ENCODE measurements at regions not wholly inside any gene's neighbourhood (a gene's known extent, or its start where the extent isn't known, plus 50 kb on each side); places are given as distances from the start of the nearest gene placed in this dataset.

- Histone ChIP-seq H3K36me3 (ENCODE audit: low read depth) (no peaks in the 10 kb centered on the region), H3K9me2 (ENCODE audit: insufficient read depth) (no peaks in the 10 kb centered on the region), H3K27ac (no peak overlapping the region), H3K4me3 (no peak overlapping the region), H3K4me2 (no peak overlapping the region), H3F3A (ENCODE audit: insufficient read depth, low read depth) (no peaks in the 10 kb centered on the region), H3K27me3 (ENCODE audit: insufficient read depth, low read depth) (no peaks in the 10 kb centered on the region), H3K4me1 (replicated peaks; ENCODE audit: insufficient read depth) (no peaks in the 10 kb centered on the region), H3K9me3 (ENCODE audit: insufficient read depth, low read depth) (no peaks in the 10 kb centered on the region), H2AFZ (no peak overlapping the region), H4K20me1 (ENCODE audit: insufficient read depth) (no peaks in the 10 kb centered on the region), H3K79me2 (ENCODE audit: low read depth) (no peaks in the 10 kb centered on the region)
- ChIA-PET CTCF (interaction anchor here (0.6 kb wide), 1 partner anchor 979 kb away, joined by 3 read pairs; no protein-coding TSS in a partner anchor), POLR2A (ENCODE audit: unreplicated experiment) (interaction anchor here (0.5 kb wide), 1 partner anchor 13 kb away, joined by 14 read pairs; no protein-coding TSS in a partner anchor)
- TF ChIP-seq CTCF (conservative IDR thresholded peaks at IDR 0.05) (no peak), EZH2 (IDR thresholded peaks at IDR 0.05; ENCODE audit: low read depth) (no peak)
- BruUV-seq (replicated peaks): no TSS peak
- no peak for DNase-seq
- intact Hi-C loops (cut with micrococcal nuclease; ENCODE audit: unreplicated experiment): no loop called here
Measured at GRCh38 chr11:97974798-97975498, 1045.8 kb upstream of the CNTN5 start.

- POLR2A ChIA-PET (ENCODE audit: unreplicated experiment): no interaction called here
- Histone ChIP-seq H3K4me1 (replicated peaks; ENCODE audit: insufficient read depth) (no peaks in the 10 kb centered on the region), H3K27me3 (ENCODE audit: insufficient read depth, low read depth) (no peaks in the 10 kb centered on the region), H3K9me3 (ENCODE audit: insufficient read depth, low read depth) (no peaks in the 10 kb centered on the region), H3K36me3 (ENCODE audit: low read depth) (no peaks in the 10 kb centered on the region), H2AFZ (no peak overlapping the region), H3F3A (ENCODE audit: insufficient read depth, low read depth) (no peaks in the 10 kb centered on the region), H3K4me2 (no peak overlapping the region), H3K27ac (no peak overlapping the region), H3K4me3 (no peak overlapping the region), H3K79me2 (ENCODE audit: low read depth) (no peaks in the 10 kb centered on the region), H3K9me2 (ENCODE audit: insufficient read depth) (no peaks in the 10 kb centered on the region), H4K20me1 (ENCODE audit: insufficient read depth) (no peaks in the 10 kb centered on the region)
- no peak for DNase-seq
- BruUV-seq (replicated peaks): no TSS peak
- CTCF ChIA-PET: no interaction called here
- intact Hi-C loops (cut with micrococcal nuclease; ENCODE audit: unreplicated experiment): no loop called here
- TF ChIP-seq CTCF (conservative IDR thresholded peaks at IDR 0.05) (no peak), EZH2 (IDR thresholded peaks at IDR 0.05; ENCODE audit: low read depth) (no peak)
Measured at GRCh38 chr11:97977726-97978125, 1043.0 kb upstream of the CNTN5 start.

GRCh38 chr11:97979741-97980140 lies 1041.0 kb upstream of the CNTN5 start:
- H4K20me1 ChIP-seq (ENCODE audit: insufficient read depth): no peaks in the 10 kb centered on the region
- DNase-seq: no peak
- POLR2A ChIA-PET (ENCODE audit: unreplicated experiment): no interaction called here
- TF ChIP-seq CTCF (conservative IDR thresholded peaks at IDR 0.05) (no peak), EZH2 (IDR thresholded peaks at IDR 0.05; ENCODE audit: low read depth) (no peak)
- H3K27me3 ChIP-seq (ENCODE audit: insufficient read depth, low read depth): no peaks in the 10 kb centered on the region
- no peaks in the 10 kb centered on the region for H3K79me2 ChIP-seq (ENCODE audit: low read depth)
- H3K9me2 ChIP-seq (ENCODE audit: insufficient read depth): no peaks in the 10 kb centered on the region
- H3F3A ChIP-seq (ENCODE audit: insufficient read depth, low read depth): no peaks in the 10 kb centered on the region
- H3K9me3 ChIP-seq (ENCODE audit: insufficient read depth, low read depth): no peaks in the 10 kb centered on the region
- no peaks in the 10 kb centered on the region for H3K36me3 ChIP-seq (ENCODE audit: low read depth)
- no peak overlapping the region for H3K4me3 ChIP-seq
- no peak overlapping the region for H2AFZ ChIP-seq
- intact Hi-C loops (cut with micrococcal nuclease; ENCODE audit: unreplicated experiment): no loop called here
- H3K27ac ChIP-seq: no peak overlapping the region
- no peaks in the 10 kb centered on the region for H3K4me1 ChIP-seq (replicated peaks; ENCODE audit: insufficient read depth)
- CTCF ChIA-PET: no interaction called here
- no TSS peak for BruUV-seq (replicated peaks)
- H3K4me2 ChIP-seq: no peak overlapping the region

All from PC-9 (cell line).